RWPE1 (cell line): ENCODE measurements at regions not wholly inside any gene's neighbourhood (a gene's known extent, or its start where the extent isn't known, plus 50 kb on each side); places are given as distances from the start of the nearest gene placed in this dataset.

Experiments
- CTCF ChIA-PET: fragments of 350-600 bp; sonication (Branson Sonifier 250); formaldehyde crosslinking; extraction: SDS; loops from one replicate; lab custom pipeline; 2021; lab: Yijun Ruan, JAX
- POLR2A ChIA-PET: fragments of 400-600 bp; formaldehyde crosslinking; extraction: SDS; loops from one replicate; lab custom pipeline; 2020; ENCODE audit warnings: antibody characterized with exemption; ENCODE audit not compliant: low non-redundant PET; lab: Yijun Ruan, JAX
- DNase-seq: peaks from one replicate; pipeline ENCODE4 v3.0.0; 2012; ENCODE audit warnings: low spot score
- H3K27ac ChIP-seq: fragments of 450-650 bp; 2 replicates; pipeline ENCODE4 v1.5.1; 2017
- TF ChIP-seq, protein P1 (sequence below): fragments of 450-650 bp; conservative IDR thresholded peaks from 2 replicates; pipeline ENCODE4 v1.5.1; 2017; ENCODE audit warnings: low read depth, mild to moderate bottlenecking

DNA sequence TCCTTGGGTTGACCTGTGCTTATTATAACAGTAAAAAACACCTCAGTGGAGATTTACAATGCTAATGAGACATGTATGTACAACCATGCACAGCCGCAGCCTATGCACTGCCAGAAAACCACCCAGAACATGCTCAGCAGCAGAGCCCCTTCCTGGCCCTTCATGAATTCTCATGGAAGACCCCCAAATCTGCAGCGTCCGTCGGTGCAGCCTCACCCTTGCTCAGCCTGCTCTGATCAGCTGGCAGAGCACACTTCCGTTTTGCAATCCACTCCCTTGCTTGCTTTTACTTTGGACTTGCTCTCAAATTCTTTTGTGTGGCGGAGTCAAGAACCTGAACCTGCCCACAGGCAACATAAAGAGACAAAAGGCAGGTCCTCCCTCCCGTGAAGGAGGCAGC, 378.2 kb upstream of the SULF2 start:
- ChIA-PET CTCF (interaction anchor here (1.3 kb wide), 1 partner anchor 29 kb away, joined by 3 read pairs; no protein-coding TSS in a partner anchor), POLR2A (no interaction called here)
- no peak for DNase-seq
- TF ChIP-seq, protein P1, sequence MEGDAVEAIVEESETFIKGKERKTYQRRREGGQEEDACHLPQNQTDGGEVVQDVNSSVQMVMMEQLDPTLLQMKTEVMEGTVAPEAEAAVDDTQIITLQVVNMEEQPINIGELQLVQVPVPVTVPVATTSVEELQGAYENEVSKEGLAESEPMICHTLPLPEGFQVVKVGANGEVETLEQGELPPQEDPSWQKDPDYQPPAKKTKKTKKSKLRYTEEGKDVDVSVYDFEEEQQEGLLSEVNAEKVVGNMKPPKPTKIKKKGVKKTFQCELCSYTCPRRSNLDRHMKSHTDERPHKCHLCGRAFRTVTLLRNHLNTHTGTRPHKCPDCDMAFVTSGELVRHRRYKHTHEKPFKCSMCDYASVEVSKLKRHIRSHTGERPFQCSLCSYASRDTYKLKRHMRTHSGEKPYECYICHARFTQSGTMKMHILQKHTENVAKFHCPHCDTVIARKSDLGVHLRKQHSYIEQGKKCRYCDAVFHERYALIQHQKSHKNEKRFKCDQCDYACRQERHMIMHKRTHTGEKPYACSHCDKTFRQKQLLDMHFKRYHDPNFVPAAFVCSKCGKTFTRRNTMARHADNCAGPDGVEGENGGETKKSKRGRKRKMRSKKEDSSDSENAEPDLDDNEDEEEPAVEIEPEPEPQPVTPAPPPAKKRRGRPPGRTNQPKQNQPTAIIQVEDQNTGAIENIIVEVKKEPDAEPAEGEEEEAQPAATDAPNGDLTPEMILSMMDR = no peak
- H3K27ac ChIP-seq = peak overlapping the region; percentile 43

DNA sequence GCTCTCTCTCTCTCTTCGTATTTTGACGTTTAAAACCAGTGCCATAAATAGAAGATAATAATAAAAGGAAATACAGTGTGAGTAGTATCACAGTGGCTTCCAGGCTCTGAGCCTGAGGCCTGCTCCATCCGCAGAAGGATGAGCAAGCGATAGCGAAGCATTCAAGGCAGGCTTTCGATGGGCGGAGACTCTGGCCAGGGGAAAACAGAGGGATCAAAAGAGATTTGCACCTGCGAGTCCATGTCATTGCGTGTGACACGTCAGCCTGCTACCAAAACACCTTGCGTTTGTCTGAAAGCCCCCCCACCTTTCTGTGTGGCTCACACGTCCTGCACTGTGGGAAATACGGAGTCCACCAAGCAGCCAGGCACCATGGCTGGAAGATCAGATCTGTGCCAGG, 377.3 kb upstream of the SULF2 start:
- H3K27ac ChIP-seq = no peak overlapping the region
- DNase-seq = no peak
- ChIA-PET CTCF (interaction anchor here (0.9 kb wide), 1 partner anchor 459 kb away, joined by 3 read pairs; no protein-coding TSS in a partner anchor), POLR2A (no interaction called here)
- TF ChIP-seq, protein P1 = no peak

DNA sequence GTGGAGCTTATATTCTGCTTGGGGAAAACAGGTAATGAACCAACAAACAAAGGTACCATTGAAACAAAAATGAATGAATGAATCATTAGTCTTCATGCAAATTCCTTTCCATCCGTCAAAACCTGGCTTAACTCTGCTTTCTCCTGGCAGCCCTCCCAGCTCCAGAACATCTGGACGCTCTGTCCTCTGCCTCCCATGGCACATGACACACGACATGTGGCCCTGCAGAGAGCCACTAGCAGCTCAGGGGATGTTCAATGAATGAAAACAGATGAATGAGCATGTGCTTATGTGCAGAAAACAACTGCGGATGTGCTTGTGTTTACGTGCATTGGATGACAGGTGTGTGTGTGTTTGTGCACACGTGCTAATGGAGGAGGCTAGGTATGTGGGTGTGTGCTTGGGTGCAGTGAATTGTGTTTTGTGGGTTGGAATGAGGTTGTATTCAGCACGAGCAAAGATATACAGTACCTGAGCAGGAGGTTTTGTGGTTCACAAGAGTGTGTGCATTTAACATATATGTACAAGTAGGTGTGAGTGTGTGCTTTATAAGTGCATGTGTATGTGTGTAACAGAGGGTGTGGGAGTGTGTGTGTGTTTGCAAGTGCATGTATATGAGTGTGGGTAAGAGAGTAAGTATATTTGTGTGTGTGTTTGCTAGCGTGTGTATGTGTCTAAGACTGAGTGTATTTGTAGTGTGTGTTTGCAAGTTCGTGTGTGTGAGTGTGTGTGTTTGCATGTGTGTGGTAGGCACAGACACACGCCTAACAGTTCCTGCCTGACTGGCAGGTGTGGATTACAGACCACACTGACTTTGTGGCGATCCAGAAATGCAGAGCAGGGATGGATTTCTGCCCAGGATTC, 374.1 kb upstream of the SULF2 start:
- DNase-seq = no peak
- TF ChIP-seq, protein P1 = no peak
- ChIA-PET POLR2A (no interaction called here), CTCF (no interaction called here)
- no peak overlapping the region for H3K27ac ChIP-seq

DNA sequence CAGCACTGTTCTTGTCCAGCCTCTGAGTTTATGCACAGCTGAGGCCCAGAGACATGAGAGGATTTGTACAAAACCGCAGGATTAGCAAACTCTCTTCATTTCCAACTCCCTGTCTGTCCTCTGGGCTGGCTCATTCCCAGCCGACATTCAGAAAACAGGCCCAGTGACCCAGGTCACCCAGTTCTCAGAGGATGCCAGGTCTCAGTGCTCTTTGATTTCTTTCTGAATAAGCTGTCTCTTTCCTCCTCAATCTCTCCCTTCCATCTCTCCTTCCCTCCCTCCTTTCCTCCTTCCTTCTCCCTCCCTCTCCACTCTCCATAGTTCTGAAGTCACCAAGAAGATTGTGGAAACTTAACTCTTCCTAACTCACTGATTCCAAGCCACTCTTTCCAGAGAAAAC, 372.7 kb upstream of the SULF2 start:
- ChIA-PET POLR2A (no interaction called here), CTCF (no interaction called here)
- DNase-seq = peak; percentile 40
- TF ChIP-seq, protein P1 = no peak
- peak overlapping the region; percentile 29; the same call in 1 of the 2 replicates for H3K27ac ChIP-seq

DNA sequence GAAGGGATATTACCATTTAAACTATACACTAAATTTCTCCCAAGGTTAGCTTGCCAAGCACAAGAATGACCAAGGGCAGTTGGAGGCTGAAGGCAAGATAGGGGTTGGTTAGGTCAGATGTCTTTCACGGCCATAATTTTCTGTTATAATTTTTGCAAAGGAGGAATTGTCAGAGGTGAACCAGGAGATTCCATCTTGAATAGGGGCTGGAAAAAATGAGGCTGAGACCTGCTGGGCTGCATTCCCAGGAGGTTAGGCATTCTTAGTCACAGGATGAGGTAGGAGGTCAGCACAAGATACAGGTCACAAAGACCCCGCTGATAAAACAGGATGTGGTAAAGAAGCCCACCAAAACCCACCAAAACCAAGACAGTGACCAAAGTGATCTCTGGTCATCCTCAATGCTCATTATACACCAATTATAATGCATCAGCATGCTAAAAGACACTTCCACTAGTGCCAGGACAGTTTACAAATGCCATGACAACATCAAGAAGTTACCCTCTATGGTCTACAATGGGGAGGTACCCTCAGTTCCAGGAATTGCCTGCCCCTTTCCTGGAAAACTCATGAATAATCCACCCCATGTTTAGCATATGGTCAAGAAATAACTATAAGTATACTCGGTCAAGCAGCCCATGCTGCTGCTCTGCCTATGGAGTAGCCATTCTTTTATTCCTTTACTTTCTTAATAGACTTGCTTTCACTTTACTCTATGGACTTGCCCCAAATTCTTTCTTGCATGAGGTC, 371.8 kb upstream of the SULF2 start:
- ChIA-PET POLR2A (no interaction called here), CTCF (no interaction called here)
- no peak for DNase-seq
- TF ChIP-seq, protein P1 = no peak
- H3K27ac ChIP-seq = no peak overlapping the region

DNA sequence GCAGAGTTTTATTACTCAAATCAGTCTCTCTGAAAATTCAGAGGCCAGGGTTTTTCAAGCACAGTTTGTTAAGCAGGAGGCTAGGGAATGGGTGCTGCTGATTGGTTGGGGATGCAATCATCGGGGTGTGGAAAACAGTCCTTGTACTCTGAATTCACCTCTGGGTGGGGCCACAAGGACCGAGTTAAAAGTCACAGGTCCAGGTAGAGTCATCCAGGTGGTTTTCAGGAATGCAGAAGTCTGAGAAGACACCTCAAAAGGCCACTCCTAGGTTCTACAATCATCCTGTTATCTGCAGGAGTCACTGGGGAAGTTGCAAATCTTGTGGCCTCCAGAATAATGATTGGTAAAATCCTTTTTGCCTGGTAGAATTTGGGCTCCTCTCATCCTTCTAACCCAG, 371.2 kb upstream of the SULF2 start:
- no peak for DNase-seq
- CTCF ChIA-PET = no interaction called here
- TF ChIP-seq, protein P1 = no peak

More for the DNA sequence above, 371.2 kb upstream of the SULF2 start:
- H3K27ac ChIP-seq = no peak overlapping the region
- POLR2A ChIA-PET = no interaction called here
